ENCODE measurements at regions not wholly inside any gene's neighbourhood (a gene's known extent, or its start where the extent isn't known, plus 50 kb on each side); places are given as distances from the start of the nearest gene placed in this dataset.
"Not testable (repeated sequence)": the region's sequence is repeated elsewhere in the genome, so short reads cannot be mapped to it uniquely, and the experiment has no call there.

DNA sequence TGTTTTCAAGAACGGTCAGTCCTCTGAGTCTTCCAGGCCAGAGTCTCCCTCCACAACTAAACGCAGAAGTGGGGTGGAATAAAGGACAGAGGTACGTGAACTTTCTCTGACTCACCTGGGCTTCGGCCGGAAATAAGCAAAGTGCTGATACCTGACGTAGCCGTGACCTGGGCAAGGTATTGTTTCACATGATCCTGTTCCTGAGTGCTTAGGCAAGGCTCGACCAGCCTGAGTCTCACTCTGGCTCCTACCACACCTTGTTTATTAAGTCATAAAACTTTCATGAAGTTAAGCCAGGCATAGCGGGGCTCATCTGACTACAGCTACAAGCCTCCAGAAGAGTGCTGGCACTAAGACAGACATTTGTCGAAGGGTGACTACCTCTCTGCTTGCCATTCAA lies 327.5 kb downstream of the SETD4 start:
- H3K4me1 Mint-ChIP-seq: no peaks in the 10 kb centered on the region
- no peak overlapping the region for H3K4me3 Mint-ChIP-seq
- DNase-seq (ENCODE audit: low spot score in 2 of 2) (no peak), ATAC-seq (ENCODE audit: low read depth) (no peak)
- peaks cover 13% of the 10 kb centered on the region for H3K27me3 Mint-ChIP-seq
- H3K9me3 Mint-ChIP-seq: peaks cover 9% of the 10 kb centered on the region
- H3K27ac Mint-ChIP-seq: no peak overlapping the region
- no peaks in the 10 kb centered on the region for H3K36me3 Mint-ChIP-seq

DNA sequence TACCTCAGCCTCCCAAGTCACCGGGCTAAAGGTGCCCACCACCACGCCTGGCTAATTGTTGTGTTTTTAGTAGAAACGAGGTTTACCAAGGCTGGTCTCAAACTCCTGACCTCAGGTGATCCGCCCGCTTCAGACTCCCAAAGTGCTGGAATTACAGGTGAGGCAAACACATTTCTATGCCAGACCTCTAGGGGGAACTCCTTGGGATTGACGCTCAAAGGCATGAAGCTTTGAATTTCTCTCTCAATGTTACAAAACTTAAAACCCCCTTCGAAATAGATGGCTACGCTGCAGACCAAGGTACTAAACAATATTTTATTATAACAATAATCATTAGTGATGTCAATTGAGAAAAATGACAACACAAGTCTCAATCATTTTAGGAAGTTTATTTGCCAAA lies 330.0 kb downstream of the SETD4 start:
- H3K4me3 Mint-ChIP-seq: no peak overlapping the region
- ATAC-seq (ENCODE audit: low read depth) (no peak), DNase-seq (ENCODE audit: low spot score in 2 of 2) (no peak)
- H3K27me3 Mint-ChIP-seq: peaks cover 16% of the 10 kb centered on the region
- no peaks in the 10 kb centered on the region for H3K36me3 Mint-ChIP-seq
- H3K9me3 Mint-ChIP-seq: peaks cover 3% of the 10 kb centered on the region
- H3K4me1 Mint-ChIP-seq: no peaks in the 10 kb centered on the region
- H3K27ac Mint-ChIP-seq: no peak overlapping the region

DNA sequence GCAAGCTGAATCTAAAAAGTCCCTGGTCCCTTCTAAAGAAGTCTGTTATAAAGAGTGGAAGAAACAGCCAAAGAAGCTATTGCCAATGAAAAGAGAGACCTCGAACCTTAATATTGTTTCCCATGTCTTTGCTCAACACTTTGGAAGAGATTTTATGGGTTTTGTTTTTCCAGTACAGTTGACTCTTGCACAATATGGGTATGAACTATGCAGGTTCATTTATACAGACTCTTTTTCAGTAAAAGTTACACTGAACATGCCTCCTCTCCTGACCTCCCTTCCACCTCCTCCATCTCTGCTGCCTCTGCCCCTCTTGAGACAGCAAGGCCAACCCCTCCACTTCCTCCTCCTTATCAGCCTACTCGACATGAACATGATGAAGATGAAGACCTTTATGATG lies 332.5 kb downstream of the SETD4 start:
- Mint-ChIP-seq H3K4me3 (no peak overlapping the region), H3K36me3 (no peaks in the 10 kb centered on the region), H3K9me3 (no peaks in the 10 kb centered on the region), H3K27ac (no peak overlapping the region), H3K27me3 (peaks cover 15% of the 10 kb centered on the region), H3K4me1 (no peaks in the 10 kb centered on the region)
- DNase-seq (ENCODE audit: low spot score in 2 of 2): no peak
- no peak for ATAC-seq (ENCODE audit: low read depth)

DNA sequence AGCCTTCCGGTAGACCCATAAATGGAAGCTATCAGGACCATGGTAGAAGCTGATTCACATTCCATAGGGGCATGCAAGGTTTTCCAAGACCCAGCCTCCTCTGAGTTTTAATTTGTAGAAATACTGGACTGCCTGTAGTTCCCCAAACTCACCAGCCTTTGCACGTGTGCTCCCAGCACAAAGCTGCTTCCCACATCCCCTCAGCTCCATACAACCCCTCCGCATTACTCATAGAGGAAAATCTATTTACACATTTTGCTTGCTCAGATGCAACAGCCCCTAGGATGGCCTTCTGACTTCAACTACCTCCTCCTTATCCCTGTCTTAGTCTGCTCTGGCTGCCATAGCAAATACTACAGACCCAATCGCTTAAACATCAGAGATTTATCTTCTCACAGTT lies 336.2 kb downstream of the SETD4 start:
- peaks cover 20% of the 10 kb centered on the region for H3K27me3 Mint-ChIP-seq
- no peak for ATAC-seq (ENCODE audit: low read depth)

DNA sequence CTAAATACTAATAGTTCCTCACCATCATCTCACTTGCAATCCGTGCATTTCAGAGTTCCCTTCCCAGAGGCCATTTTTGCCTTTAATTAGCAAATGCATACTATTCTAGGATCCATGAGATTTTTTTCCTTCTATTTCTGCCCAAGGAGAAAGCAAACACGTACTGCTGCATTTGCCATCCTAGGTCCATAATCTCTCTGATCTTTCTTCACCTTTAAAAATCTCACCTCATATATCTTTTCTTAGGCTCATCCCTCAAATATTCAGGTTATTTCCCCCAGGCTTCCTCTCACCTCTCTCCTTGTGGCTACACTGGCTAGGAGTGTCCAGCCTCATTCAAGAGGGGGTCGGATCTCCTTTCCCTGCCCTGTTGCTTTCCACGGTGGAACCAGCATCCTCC lies 338.6 kb downstream of the SETD4 start:
- H3K4me1 Mint-ChIP-seq: no peaks in the 10 kb centered on the region
- H3K27me3 Mint-ChIP-seq: peaks cover 13% of the 10 kb centered on the region
- no peaks in the 10 kb centered on the region for H3K36me3 Mint-ChIP-seq
- DNase-seq (ENCODE audit: low spot score in 2 of 2) (no peak), ATAC-seq (ENCODE audit: low read depth) (no peak)
- no peaks in the 10 kb centered on the region for H3K9me3 Mint-ChIP-seq
- no peak overlapping the region for H3K4me3 Mint-ChIP-seq
- H3K27ac Mint-ChIP-seq: no peak overlapping the region

More for the DNA sequence above, 336.2 kb downstream of the SETD4 start:
- DNase-seq (ENCODE audit: low spot score in 2 of 2): no peak
- no peak overlapping the region for H3K4me3 Mint-ChIP-seq
- H3K4me1 Mint-ChIP-seq: no peaks in the 10 kb centered on the region
- no peaks in the 10 kb centered on the region for H3K9me3 Mint-ChIP-seq
- H3K27ac Mint-ChIP-seq: no peak overlapping the region
- no peaks in the 10 kb centered on the region for H3K36me3 Mint-ChIP-seq

DNA sequence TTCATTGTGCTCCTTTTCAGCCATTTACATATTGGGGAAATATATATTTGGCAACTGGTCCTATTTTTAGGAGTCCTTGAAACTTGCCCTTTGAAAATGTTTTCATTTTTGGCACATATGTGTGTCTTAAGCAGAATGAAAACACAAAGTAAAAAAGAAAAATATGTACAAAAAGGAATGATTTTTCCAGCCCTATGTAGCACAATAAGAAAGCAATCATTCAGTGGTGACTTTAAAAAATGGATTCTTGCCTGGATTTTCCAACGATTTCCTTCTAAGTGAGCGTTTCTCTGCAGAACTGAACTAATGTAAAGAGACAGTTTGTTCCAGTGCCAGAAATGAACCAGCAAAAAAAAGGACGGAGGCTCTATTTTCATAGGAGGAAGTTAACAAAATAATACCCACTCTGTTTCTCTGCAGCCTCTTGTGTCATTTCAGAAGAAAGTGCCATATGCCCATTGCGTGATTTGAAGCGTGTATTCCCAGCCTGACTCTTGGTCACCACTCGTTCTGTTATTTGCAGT lies 340.1 kb downstream of the SETD4 start:
- ATAC-seq (ENCODE audit: low read depth) (no peak), DNase-seq (ENCODE audit: low spot score in 2 of 2) (no peak)
- no peaks in the 10 kb centered on the region for H3K36me3 Mint-ChIP-seq
- H3K27me3 Mint-ChIP-seq: peaks cover 13% of the 10 kb centered on the region
- H3K4me1 Mint-ChIP-seq: no peaks in the 10 kb centered on the region
- H3K27ac Mint-ChIP-seq: no peak overlapping the region
- H3K4me3 Mint-ChIP-seq: no peak overlapping the region
- H3K9me3 Mint-ChIP-seq: no peaks in the 10 kb centered on the region

DNA sequence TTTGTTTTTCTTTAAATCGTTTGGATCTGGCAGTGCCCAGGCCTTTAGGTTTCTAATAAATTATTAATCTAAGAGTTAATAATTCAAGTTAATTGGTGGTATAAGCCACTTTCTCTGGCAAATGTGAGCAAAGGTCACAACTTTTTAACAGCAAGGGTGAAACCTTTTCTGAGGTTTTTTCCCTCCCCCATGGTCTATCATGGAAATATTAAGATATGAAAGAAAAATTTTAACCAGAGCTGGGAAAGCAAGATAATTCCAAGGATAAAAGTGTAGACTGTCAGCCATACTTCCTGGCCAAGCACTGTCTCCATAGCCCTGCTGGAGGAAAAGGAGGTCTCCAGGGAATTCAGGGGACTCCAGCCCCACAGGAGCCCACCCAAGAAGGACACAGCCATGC lies 341.2 kb downstream of the SETD4 start:
- DNase-seq (ENCODE audit: low spot score in 2 of 2) (no peak), ATAC-seq (ENCODE audit: low read depth) (no peak)
- Mint-ChIP-seq H3K4me3 (no peak overlapping the region), H3K36me3 (no peaks in the 10 kb centered on the region), H3K27ac (no peak overlapping the region), H3K4me1 (no peaks in the 10 kb centered on the region), H3K9me3 (no peaks in the 10 kb centered on the region), H3K27me3 (peaks cover 13% of the 10 kb centered on the region)

DNA sequence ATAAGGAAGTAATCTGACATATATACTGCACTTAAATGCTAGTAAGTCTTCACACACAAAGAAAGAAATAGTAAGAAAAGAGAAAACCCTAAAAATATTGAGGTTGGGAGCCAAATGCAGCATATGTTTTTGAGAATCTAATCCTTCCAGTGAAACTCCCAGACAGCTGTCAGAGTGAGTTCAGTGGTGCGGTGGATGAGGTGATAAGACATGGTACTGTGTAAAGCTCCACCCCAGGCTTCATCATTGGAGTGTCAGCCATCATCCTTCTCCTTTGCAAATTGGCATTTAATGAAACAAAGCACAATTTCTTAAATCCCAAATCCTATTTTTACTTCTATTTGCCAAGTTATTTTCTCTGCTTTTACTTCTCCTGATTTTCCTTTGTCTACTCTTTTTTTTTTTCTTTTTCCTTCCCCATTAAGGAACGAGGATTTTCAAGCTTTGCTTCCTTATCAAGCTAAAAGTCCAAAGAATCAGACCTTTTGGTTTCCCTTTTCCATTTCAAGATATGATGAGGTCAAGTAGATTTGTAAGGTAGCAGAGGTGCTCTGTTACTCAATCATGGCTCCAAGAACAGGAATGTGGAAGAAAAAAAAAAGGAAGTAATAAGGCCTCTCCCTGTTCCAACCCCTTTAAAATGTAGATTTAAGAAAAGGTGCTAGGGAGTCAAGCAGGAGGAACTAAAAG lies 343.3 kb downstream of the SETD4 start:
- no peaks in the 10 kb centered on the region for H3K4me1 Mint-ChIP-seq
- no peak overlapping the region for H3K4me3 Mint-ChIP-seq
- ATAC-seq (ENCODE audit: low read depth): no peak

DNA sequence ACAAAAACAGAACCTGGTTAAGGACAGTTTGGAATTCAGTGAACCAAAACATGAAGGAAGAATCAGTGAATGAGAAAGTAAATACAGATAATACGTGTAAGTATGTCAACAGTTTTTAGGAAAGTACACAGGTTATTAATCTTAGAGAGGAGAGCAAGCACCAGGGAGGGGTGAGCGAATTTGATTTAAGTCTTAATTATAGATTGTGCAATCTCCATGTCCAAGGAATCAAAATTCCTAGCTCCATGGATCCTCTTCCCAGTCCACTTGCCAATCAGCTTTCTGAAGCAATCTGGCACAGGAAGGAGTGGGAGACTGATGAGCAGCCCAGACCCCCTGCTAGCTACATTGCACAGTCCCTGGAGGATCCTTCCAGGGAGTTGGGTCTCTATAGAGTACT lies 346.4 kb downstream of the SETD4 start:
- Mint-ChIP-seq H3K27ac (no peak overlapping the region), H3K4me1 (no peaks in the 10 kb centered on the region), H3K4me3 (no peak overlapping the region), H3K9me3 (no peaks in the 10 kb centered on the region), H3K36me3 (no peaks in the 10 kb centered on the region), H3K27me3 (peaks cover 6% of the 10 kb centered on the region)
- DNase-seq (ENCODE audit: low spot score in 2 of 2): no peak
- ATAC-seq (ENCODE audit: low read depth): no peak

More for the DNA sequence above, 343.3 kb downstream of the SETD4 start:
- Mint-ChIP-seq H3K27ac (no peak overlapping the region), H3K27me3 (peaks cover 10% of the 10 kb centered on the region), H3K9me3 (no peaks in the 10 kb centered on the region), H3K36me3 (no peaks in the 10 kb centered on the region)
- no peak for DNase-seq (ENCODE audit: low spot score in 2 of 2)

DNA sequence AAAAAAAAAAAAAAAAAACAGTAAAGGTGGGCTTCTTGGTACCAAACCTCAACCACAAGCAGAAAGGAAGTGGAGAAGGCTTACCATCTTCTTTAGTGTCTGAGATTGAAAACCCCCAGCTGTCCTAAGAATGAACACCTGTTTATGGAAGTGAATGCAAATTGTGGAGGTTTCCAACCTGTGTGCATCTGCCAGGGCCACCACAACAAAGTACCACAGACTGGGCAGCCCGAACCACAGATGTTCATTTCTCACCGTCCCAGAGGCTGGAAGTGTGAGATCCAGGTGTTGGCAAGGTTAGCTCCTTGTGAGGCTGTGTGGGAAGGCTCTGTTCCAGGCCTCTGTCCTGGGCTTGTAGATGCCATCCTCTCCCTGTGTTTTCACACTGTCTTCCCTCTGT lies 348.7 kb downstream of the SETD4 start:
- DNase-seq (ENCODE audit: low spot score in 2 of 2): no peak
- ATAC-seq (ENCODE audit: low read depth): no peak
- no peaks in the 10 kb centered on the region for H3K9me3 Mint-ChIP-seq
- H3K4me3 Mint-ChIP-seq: no peak overlapping the region
- no peaks in the 10 kb centered on the region for H3K36me3 Mint-ChIP-seq
- H3K27ac Mint-ChIP-seq: no peak overlapping the region
- H3K4me1 Mint-ChIP-seq: no peaks in the 10 kb centered on the region
- H3K27me3 Mint-ChIP-seq: peaks cover 4% of the 10 kb centered on the region

DNA sequence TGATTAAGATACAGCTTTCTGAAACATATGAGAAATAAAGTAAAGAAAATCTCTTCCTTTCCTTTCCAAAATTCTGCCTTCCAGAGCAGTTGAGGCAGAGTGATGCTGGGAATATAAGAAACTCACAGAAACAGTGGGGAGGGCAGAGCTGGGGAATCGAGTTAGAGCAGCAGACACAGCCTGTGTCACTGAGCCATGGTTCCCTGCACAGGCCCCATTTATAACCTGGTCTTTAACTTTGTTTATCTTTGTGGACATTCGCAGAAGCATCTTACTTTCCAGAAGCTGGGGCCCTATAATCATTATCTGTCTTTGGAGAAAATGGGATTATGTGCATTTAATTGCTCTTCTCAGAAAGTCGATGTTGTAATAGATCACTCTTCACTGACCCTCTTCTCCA lies 349.1 kb downstream of the SETD4 start:
- DNase-seq (ENCODE audit: low spot score in 2 of 2) (no peak), ATAC-seq (ENCODE audit: low read depth) (no peak)
- Mint-ChIP-seq H3K4me3 (no peak overlapping the region), H3K27ac (no peak overlapping the region), H3K9me3 (no peaks in the 10 kb centered on the region), H3K36me3 (no peaks in the 10 kb centered on the region), H3K27me3 (peaks cover 4% of the 10 kb centered on the region), H3K4me1 (no peaks in the 10 kb centered on the region)

DNA sequence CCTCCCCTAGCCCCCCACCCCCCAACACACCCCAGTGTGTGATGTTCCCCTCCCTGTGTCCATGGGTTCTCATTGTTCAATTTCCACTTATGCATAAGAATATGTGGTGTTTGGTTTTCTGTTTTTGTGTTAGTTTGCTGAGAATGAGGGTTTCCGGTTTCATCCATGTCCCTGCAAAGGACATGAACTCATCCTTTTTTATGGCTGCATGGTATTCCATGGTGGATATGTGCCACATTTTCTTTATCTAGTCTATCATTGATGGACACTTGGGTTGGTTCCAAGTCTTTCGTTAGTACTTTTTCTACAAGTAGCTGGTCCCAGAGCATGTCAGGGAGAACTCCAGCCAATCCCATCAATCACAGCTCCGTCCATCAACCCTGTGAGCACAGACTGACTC lies 350.3 kb downstream of the SETD4 start:
- H3K27me3 Mint-ChIP-seq; H3K27ac Mint-ChIP-seq; DNase-seq (ENCODE audit: low spot score in 2 of 2); H3K4me1 Mint-ChIP-seq; H3K36me3 Mint-ChIP-seq; H3K9me3 Mint-ChIP-seq; ATAC-seq (ENCODE audit: low read depth); H3K4me3 Mint-ChIP-seq: not testable (repeated sequence)

DNA sequence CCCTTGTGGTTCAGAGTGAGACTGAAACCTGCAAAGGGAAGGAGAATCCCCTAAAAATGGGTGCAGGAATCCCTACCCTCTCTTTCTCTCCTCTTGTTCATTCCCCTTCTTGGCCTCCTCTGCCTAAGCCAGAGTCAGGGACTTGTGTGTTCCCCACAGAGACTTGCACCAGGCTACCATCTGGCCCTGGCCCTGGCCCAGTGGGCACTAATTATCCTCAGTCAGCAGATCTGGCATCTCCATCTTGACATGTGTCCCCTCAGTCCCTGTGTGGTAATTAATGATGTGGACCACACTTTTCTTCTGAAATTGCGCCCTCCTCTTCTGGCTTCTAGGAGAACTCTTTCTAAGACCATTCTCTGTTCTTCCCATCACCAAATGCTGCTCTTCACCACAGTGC lies 354.4 kb downstream of the SETD4 start:
- H3K27ac Mint-ChIP-seq: no peak overlapping the region
- peaks cover 14% of the 10 kb centered on the region for H3K27me3 Mint-ChIP-seq
- no peak overlapping the region for H3K4me3 Mint-ChIP-seq
- no peaks in the 10 kb centered on the region for H3K36me3 Mint-ChIP-seq
- ATAC-seq (ENCODE audit: low read depth) (no peak), DNase-seq (ENCODE audit: low spot score in 2 of 2) (no peak)
- H3K4me1 Mint-ChIP-seq: no peaks in the 10 kb centered on the region
- peaks cover 2% of the 10 kb centered on the region for H3K9me3 Mint-ChIP-seq

DNA sequence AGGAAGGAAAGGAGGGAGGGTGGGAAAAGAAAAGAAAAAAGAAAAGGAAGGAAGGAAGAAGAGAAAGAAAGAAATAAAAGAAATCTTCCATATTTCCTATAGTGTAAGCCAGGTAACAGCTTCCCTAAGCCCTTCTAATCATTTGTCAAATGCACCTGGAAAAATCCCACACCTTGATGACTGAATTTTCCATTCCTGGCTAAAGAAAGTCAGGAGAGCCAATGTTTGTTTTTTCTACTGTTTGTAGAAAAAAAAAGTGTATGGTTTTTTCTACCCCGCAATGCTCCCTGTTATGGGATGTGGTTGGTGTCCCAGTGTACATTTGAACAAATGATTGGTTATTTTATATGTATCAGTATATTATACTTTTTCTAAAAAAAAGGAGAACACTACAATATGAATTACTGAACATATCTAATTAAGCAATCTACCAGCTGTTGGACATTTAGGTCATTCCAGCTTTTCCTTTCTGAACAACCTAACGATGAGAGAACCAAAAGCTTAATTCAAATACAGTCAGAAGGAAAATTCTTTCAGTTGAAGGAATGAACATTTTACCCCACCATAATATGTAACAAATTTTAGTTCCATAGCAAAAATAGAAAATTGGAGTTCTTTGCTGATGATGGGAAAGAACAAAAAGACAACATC lies 355.0 kb downstream of the SETD4 start:
- no peaks in the 10 kb centered on the region for H3K4me1 Mint-ChIP-seq
- H3K36me3 Mint-ChIP-seq: no peaks in the 10 kb centered on the region
- no peak overlapping the region for H3K4me3 Mint-ChIP-seq
- peaks cover 2% of the 10 kb centered on the region for H3K9me3 Mint-ChIP-seq
- no peak for ATAC-seq (ENCODE audit: low read depth)
- no peak for DNase-seq (ENCODE audit: low spot score in 2 of 2)
- no peak overlapping the region for H3K27ac Mint-ChIP-seq
- H3K27me3 Mint-ChIP-seq: peaks cover 18% of the 10 kb centered on the region

DNA sequence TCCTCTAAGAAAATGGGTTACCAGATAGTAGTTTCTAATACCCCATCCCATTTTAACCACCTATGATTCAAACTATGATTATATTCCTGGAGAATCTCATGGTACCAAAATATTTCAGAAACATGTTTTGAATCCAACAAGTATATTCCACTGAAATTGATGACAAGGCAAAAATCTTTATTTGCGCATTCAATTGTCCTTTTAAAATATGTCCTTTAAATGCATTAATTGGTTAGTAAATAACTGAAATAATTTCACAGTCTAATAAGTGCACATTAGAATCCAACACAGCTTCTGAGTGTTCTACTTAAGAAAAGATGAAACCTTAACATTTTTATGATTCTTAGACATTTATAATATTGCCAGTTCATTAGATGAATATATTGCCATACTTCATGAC lies 356.6 kb downstream of the SETD4 start:
- no peak for DNase-seq (ENCODE audit: low spot score in 2 of 2)
- Mint-ChIP-seq H3K36me3 (no peaks in the 10 kb centered on the region), H3K27me3 (peaks cover 18% of the 10 kb centered on the region), H3K4me3 (no peak overlapping the region), H3K27ac (no peak overlapping the region), H3K9me3 (peaks cover 2% of the 10 kb centered on the region), H3K4me1 (no peaks in the 10 kb centered on the region)
- no peak for ATAC-seq (ENCODE audit: low read depth)

Measured in memory B cell (primary cell).